B cell (primary cell): ENCODE measurements at regions not wholly inside any gene's neighbourhood (a gene's known extent, or its start where the extent isn't known, plus 50 kb on each side); places are given as distances from the start of the nearest gene placed in this dataset.

Source experiments
- ATAC-seq: fragments of 200-7000 bp; cut with Tn5 transposase; one replicate; pipeline ENCODE4 v1.10.0; 2021; ENCODE audit warnings: low read depth, mild to moderate bottlenecking, moderate number of reproducible peaks, moderate library complexity
- CTCF ChIA-PET: fragments of 350-600 bp; sonication (Branson Sonifier 250); formaldehyde crosslinking; loops from one replicate; lab custom pipeline; 2021; ENCODE audit warnings: antibody characterized with exemption, inconsistent platforms; lab: Charles Lee
- POLR2A ChIA-PET: fragments of 350-600 bp; sonication (Branson Sonifier 250); formaldehyde crosslinking; loops from one replicate; lab custom pipeline; 2021; ENCODE audit warnings: antibody characterized with exemption; lab: Charles Lee
- DNase-seq: peaks from one replicate; pipeline ENCODE4 v3.0.0; 2013
- H2AFZ ChIP-seq: 2 replicates; pipeline ENCODE4 v1.6.1; 2012; ENCODE audit warnings: mild to moderate bottlenecking, low read depth, low read length; ENCODE audit not compliant: insufficient read depth, poor library complexity, severe bottlenecking
- H3K27ac ChIP-seq, 2 donors: 1 replicate in 1 of 2; 2 replicates in 1 of 2; pipeline ENCODE4 v1.5.1; 2012 to 2013; ENCODE audit warnings: low read length in 2 of 2, mild to moderate bottlenecking in 2 of 2, moderate library complexity in 1 of 2
- H3K27me3 ChIP-seq, 4 experiments: fragments of 200-600 bp in 1 of 4; sonication (generic) in 1 of 4; replicated peaks in 1 of 4; 1 replicate in 2 of 4; 2 replicates in 2 of 4; pipeline versions ENCODE4 v1.6.1 to v1.7.0; 2013 to 2016; ENCODE audit warnings: low read length in 3 of 4, mild to moderate bottlenecking in 2 of 4, mixed read lengths in 1 of 4, moderate library complexity in 1 of 4; ENCODE audit not compliant: insufficient read depth in 4 of 4, control insufficient read depth in 3 of 4; ENCODE audit errors: control extremely low read depth in 1 of 4
- H3K36me3 ChIP-seq, 2 experiments: replicated peaks in 1 of 2; 1 replicate in 1 of 2; 2 replicates in 1 of 2; pipeline versions ENCODE4 v1.6.1 to v1.7.1; 2013; ENCODE audit warnings: low read length in 1 of 2; ENCODE audit not compliant: insufficient read depth in 2 of 2, control insufficient read depth in 1 of 2; ENCODE audit errors: control extremely low read depth in 1 of 2, extremely low read depth in 1 of 2
- H3K4me1 ChIP-seq, 2 donors: fragments of 200-600 bp in 1 of 2; sonication (generic) in 1 of 2; 1 replicate in 1 of 2; 2 replicates in 1 of 2; pipeline versions ENCODE4 v1.5.1 to v1.6.1; 2013 to 2017; ENCODE audit warnings: low read length in 2 of 2; ENCODE audit not compliant: control insufficient read depth in 2 of 2, insufficient read depth in 2 of 2
- H3K4me2 ChIP-seq: replicated peaks from 2 replicates; pipeline ENCODE3; 2012; ENCODE audit warnings: mild to moderate bottlenecking, low read depth, low read length; ENCODE audit not compliant: poor library complexity, severe bottlenecking
- H3K4me3 ChIP-seq, 5 experiments: fragments of 200-600 bp in 1 of 5; sonication (generic) in 1 of 5; 1 replicate in 3 of 5; 2 replicates in 2 of 5; pipeline versions ENCODE4 v1.5.1 to v1.7.0; 2011 to 2016; ENCODE audit warnings: low read length in 4 of 5, mild to moderate bottlenecking in 4 of 5, low read depth in 2 of 5, control low read depth in 1 of 5, moderate library complexity in 1 of 5; ENCODE audit not compliant: insufficient read depth in 1 of 5; ENCODE audit errors: control extremely low read depth in 1 of 5, extremely low read depth in 1 of 5
- H3K79me2 ChIP-seq: fragments of 200-600 bp; sonication (generic); one replicate; pipeline ENCODE4 v1.6.0; 2016; ENCODE audit warnings: low read length; ENCODE audit not compliant: control insufficient read depth, insufficient read depth
- H3K9ac ChIP-seq: fragments of 200-600 bp; sonication (generic); 2 replicates; pipeline ENCODE4 v1.6.1; 2017; ENCODE audit warnings: mild to moderate bottlenecking, low read length, moderate library complexity
- H3K9me3 ChIP-seq, 3 donors: one replicate each; pipeline versions ENCODE4 v1.6.1 to v1.7.1; 2013; ENCODE audit warnings: low read length in 2 of 3; ENCODE audit not compliant: control insufficient read depth in 2 of 3, insufficient read depth in 1 of 3; ENCODE audit errors: control extremely low read depth in 1 of 3
- H4K20me1 ChIP-seq: 2 replicates; pipeline ENCODE4 v1.6.0; 2012; ENCODE audit warnings: mild to moderate bottlenecking, low read length; ENCODE audit not compliant: insufficient read depth, control insufficient read depth, poor library complexity, severe bottlenecking
- H3K27ac Mint-ChIP-seq: one replicate; pipeline ENCODE4 v1.8.0; 2021; ENCODE audit warnings: mixed read lengths
- H3K27me3 Mint-ChIP-seq: one replicate; pipeline ENCODE4 v1.8.0; 2021; ENCODE audit warnings: mixed read lengths
- H3K4me1 Mint-ChIP-seq: one replicate; pipeline ENCODE4 v1.8.0; 2021; ENCODE audit warnings: mixed read lengths
- H3K4me3 Mint-ChIP-seq: one replicate; pipeline ENCODE4 v1.8.0; 2021; ENCODE audit warnings: mixed read lengths
- H3K9me3 Mint-ChIP-seq: one replicate; pipeline ENCODE4 v1.8.0; 2022; ENCODE audit warnings: mixed read lengths; ENCODE audit not compliant: insufficient read depth
- EZH2 ChIP-seq: IDR thresholded peaks from 2 replicates; pipeline ENCODE4 v1.6.1; 2012; ENCODE audit warnings: borderline replicate concordance, low read depth, mild to moderate bottlenecking, moderate library complexity, low read length; ENCODE audit not compliant: insufficient read depth, poor library complexity, severe bottlenecking
- WGBS: methylation state at CpG from one replicate; pipeline ENCODE4 v1.1.5; 2013; ENCODE audit warnings: missing lambda C conversion rate; ENCODE audit not compliant: insufficient coverage; 5-methylcytosine and 5-hydroxymethylcytosine counted together
- intact Hi-C: fragments of 100-400 bp; cut with micrococcal nuclease; formaldehyde crosslinking; loops from one replicate; pipeline ENCODE4 v1.10.0; 2022
- TF ChIP-seq, protein P1 (sequence below): fragments of 200-600 bp; IDR thresholded peaks from one replicate; pipeline ENCODE4 v1.8.0; 2022; ENCODE audit warnings: antibody characterized with exemption, mild to moderate bottlenecking

DNA sequence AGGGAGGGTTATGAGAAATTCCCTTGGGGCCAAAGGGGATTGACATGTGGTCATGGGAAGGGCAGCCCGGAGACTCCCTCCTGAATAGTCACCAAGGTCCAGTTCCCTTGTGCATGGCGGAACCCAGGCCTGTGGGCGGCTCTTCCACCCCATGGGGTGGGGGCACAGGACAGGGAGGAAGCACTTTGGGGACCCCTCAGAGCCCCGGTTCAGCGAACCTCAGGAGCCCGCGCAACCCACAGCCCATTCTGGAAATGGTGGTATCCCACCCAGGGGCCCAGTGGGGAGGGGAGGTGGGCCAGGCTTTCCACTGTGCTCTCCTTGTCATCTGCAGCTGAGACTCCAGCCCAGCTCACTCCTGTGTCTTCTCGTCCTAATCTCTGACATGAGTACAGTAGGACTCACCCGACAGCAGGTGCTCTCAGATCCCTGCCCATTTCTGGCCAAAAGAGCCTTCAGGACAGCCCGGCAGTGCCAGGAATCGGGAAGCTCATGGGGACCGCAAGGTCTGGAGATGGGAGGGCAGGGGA is 255.2 kb upstream of the SFSWAP start:
- 98% methylated on average over 10 of the region's 12 CpGs for WGBS
- H3K79me2 ChIP-seq = no peaks in the 10 kb centered on the region
- H3K9me3 ChIP-seq = peaks cover 0 to 7% (median 1%) of the 10 kb centered on the region in 3 donors
- no peaks in the 10 kb centered on the region for H4K20me1 ChIP-seq
- no peaks in the 10 kb centered on the region for H3K4me1 ChIP-seq
- Mint-ChIP-seq H3K4me1 (no peaks in the 10 kb centered on the region), H3K9me3 (no peaks in the 10 kb centered on the region), H3K4me3 (no peak overlapping the region), H3K27me3 (peaks cover 28% of the 10 kb centered on the region), H3K27ac (no peak overlapping the region)
- DNase-seq = no peak
- no peak overlapping the region for H3K27ac ChIP-seq
- no peak overlapping the region for H3K4me3 ChIP-seq
- no peak overlapping the region for H2AFZ ChIP-seq
- no peaks in the 10 kb centered on the region for H3K36me3 ChIP-seq
- TF ChIP-seq, protein P1, sequence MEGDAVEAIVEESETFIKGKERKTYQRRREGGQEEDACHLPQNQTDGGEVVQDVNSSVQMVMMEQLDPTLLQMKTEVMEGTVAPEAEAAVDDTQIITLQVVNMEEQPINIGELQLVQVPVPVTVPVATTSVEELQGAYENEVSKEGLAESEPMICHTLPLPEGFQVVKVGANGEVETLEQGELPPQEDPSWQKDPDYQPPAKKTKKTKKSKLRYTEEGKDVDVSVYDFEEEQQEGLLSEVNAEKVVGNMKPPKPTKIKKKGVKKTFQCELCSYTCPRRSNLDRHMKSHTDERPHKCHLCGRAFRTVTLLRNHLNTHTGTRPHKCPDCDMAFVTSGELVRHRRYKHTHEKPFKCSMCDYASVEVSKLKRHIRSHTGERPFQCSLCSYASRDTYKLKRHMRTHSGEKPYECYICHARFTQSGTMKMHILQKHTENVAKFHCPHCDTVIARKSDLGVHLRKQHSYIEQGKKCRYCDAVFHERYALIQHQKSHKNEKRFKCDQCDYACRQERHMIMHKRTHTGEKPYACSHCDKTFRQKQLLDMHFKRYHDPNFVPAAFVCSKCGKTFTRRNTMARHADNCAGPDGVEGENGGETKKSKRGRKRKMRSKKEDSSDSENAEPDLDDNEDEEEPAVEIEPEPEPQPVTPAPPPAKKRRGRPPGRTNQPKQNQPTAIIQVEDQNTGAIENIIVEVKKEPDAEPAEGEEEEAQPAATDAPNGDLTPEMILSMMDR = no peak
- TF ChIP-seq EZH2 = no peak
- H3K9ac ChIP-seq = no peak overlapping the region
- intact Hi-C loops = no loop called here
- ChIA-PET POLR2A (no interaction called here), CTCF (no interaction called here)
- no peak for ATAC-seq
- no peak overlapping the region for H3K4me2 ChIP-seq
- H3K27me3 ChIP-seq = peaks cover 0 to 4% (median 0%) of the 10 kb centered on the region in 4 experiments

DNA sequence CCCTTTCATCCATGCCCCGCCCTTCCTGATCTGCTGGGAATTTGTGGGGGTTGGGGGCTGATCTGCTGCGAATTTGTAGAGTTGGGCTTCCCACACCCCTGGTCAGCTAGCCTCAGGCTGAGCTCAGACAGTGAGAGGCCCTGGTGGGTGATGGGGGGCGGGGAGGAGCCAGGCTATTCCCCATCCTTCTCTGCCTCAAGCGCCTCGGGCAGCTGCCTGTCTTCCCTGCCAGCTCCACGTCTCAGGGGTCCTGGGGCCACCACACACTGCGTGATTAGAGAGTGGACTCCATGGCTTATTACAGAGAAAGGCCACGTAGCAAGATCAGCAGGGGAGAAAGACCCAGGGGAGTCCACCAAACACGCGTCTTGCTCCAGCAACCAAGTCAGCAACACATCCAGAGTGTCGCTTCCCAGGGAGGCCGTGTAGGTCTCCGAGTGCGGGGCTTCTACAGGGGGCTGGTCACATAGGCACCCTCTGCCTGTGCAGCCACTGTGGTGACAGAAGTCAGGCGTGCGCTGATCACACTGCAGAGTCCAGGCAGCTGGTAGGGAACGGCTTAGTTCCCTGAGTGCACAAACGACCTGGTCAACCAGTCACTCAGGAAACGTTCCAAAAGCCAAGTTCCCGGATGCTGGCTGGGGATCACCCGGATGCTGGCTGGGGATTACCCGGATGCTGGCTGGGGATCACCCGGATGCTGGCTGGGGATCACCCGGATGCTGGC is 254.4 kb upstream of the SFSWAP start:
- no peak overlapping the region for H3K9ac ChIP-seq
- no peak for TF ChIP-seq EZH2
- TF ChIP-seq, protein P1 = no peak
- H4K20me1 ChIP-seq = no peaks in the 10 kb centered on the region
- peaks cover 28% of the 10 kb centered on the region for H3K27me3 Mint-ChIP-seq
- no peaks in the 10 kb centered on the region for H3K4me1 ChIP-seq
- ChIA-PET POLR2A (no interaction called here), CTCF (no interaction called here)
- no peak overlapping the region for H2AFZ ChIP-seq
- H3K4me1 Mint-ChIP-seq = no peaks in the 10 kb centered on the region
- DNase-seq (no peak), ATAC-seq (no peak)
- no peak overlapping the region for H3K4me2 ChIP-seq
- 87% methylated on average over 23 of the region's 24 CpGs for WGBS
- no peak overlapping the region for H3K27ac ChIP-seq
- no peak overlapping the region for H3K4me3 ChIP-seq
- no peak overlapping the region for H3K4me3 Mint-ChIP-seq
- H3K36me3 ChIP-seq = no peaks in the 10 kb centered on the region
- no peaks in the 10 kb centered on the region for H3K79me2 ChIP-seq
- no peaks in the 10 kb centered on the region for H3K9me3 Mint-ChIP-seq
- peaks cover 0 to 7% (median 0%) of the 10 kb centered on the region in 3 donors for H3K9me3 ChIP-seq
- peaks cover 0 to 4% (median 2%) of the 10 kb centered on the region in 4 experiments for H3K27me3 ChIP-seq
- no peak overlapping the region for H3K27ac Mint-ChIP-seq
- intact Hi-C loops = no loop called here
